ENCODE measurements at regions not wholly inside any gene's neighbourhood (a gene's known extent, or its start where the extent isn't known, plus 50 kb on each side); places are given as distances from the start of the nearest gene placed in this dataset.
A peak's percentile ranks its signal among the peaks of the same experiment; 100 is the strongest.

DNA sequence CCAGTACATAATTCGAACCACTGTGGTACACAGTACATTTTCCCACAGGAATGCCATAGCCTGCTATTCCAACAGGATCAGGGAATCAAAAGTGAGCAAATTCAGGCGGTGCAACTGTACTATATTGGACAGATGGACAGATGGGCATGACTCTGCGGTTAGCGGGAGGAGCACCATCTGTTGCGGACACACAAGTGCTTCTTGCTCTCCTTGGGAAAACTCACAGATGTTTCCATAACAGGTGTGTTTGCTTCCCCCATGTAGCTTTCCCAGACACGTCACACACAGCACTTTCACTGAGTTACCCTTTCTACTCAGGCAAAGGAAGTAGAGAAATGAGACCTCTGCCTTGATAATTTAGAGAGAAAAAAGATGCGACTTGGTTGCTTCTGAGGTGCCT is 325.1 kb upstream of the THBS1 start:
- WGBS (ENCODE audit: insufficient coverage): 92% methylated on average over 4 of the region's 7 CpGs
- H3K9ac ChIP-seq (ENCODE audit: insufficient read depth, low read length, poor library complexity, severe bottlenecking): no peak overlapping the region
- no peak for DNase-seq
- Mint-ChIP-seq H3K4me1 (peaks cover 4% of the 10 kb centered on the region), H3K36me3 (no peaks in the 10 kb centered on the region), H3K9me3 (peaks cover 0 to 3% (median 2%) of the 10 kb centered on the region in 7 donors), H3K27me3 (ENCODE audit: low read depth in 3 of 3) (peaks cover 6 to 15% (median 6%) of the 10 kb centered on the region in 3 donors), H3K27ac (no peak overlapping the region), H3K4me3 (no peak overlapping the region)
- H3K4me2 ChIP-seq (replicated peaks; ENCODE audit: extremely low read depth, low read length, poor library complexity, severe bottlenecking): no peak overlapping the region
- peaks cover under 1 to 5% of the 10 kb centered on the region in 2 donors for H3K4me1 ChIP-seq (ENCODE audit: control insufficient read depth in 1 of 2, insufficient read depth in 2 of 2, low read length in 2 of 2)
- no peaks in the 10 kb centered on the region for H3K9me3 ChIP-seq (replicated peaks in 1 of 2; ENCODE audit: control insufficient read depth in 1 of 2, insufficient read depth in 1 of 2, low read length in 2 of 2)
- H3K79me2 ChIP-seq (ENCODE audit: insufficient read depth, low read length): no peaks in the 10 kb centered on the region
- H2AFZ ChIP-seq (ENCODE audit: insufficient read depth, low read depth, low read length, poor library complexity, severe bottlenecking): no peak overlapping the region
- peaks cover 5 to 7% of the 10 kb centered on the region in 2 donors for H3K27me3 ChIP-seq (ENCODE audit: control insufficient read depth in 2 of 2, insufficient read depth in 2 of 2, low read length in 2 of 2)
- H3K4me3 ChIP-seq (replicated peaks in 1 of 3; ENCODE audit: low read depth in 2 of 3, low read length in 3 of 3): no peak overlapping the region
- no peak overlapping the region for H3K27ac ChIP-seq (ENCODE audit: low read depth in 1 of 2, low read length in 2 of 2)
- no peaks in the 10 kb centered on the region for H4K20me1 ChIP-seq (ENCODE audit: insufficient read depth, low read length)
- intact Hi-C loops (cut with micrococcal nuclease): no loop called here
- TF ChIP-seq, protein P1, sequence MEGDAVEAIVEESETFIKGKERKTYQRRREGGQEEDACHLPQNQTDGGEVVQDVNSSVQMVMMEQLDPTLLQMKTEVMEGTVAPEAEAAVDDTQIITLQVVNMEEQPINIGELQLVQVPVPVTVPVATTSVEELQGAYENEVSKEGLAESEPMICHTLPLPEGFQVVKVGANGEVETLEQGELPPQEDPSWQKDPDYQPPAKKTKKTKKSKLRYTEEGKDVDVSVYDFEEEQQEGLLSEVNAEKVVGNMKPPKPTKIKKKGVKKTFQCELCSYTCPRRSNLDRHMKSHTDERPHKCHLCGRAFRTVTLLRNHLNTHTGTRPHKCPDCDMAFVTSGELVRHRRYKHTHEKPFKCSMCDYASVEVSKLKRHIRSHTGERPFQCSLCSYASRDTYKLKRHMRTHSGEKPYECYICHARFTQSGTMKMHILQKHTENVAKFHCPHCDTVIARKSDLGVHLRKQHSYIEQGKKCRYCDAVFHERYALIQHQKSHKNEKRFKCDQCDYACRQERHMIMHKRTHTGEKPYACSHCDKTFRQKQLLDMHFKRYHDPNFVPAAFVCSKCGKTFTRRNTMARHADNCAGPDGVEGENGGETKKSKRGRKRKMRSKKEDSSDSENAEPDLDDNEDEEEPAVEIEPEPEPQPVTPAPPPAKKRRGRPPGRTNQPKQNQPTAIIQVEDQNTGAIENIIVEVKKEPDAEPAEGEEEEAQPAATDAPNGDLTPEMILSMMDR (IDR thresholded peaks at IDR 0.05): no peak
- H3K36me3 ChIP-seq (replicated peaks in 1 of 2; ENCODE audit: control insufficient read depth in 1 of 2, insufficient read depth in 2 of 2, low read length in 2 of 2): no peaks in the 10 kb centered on the region

DNA sequence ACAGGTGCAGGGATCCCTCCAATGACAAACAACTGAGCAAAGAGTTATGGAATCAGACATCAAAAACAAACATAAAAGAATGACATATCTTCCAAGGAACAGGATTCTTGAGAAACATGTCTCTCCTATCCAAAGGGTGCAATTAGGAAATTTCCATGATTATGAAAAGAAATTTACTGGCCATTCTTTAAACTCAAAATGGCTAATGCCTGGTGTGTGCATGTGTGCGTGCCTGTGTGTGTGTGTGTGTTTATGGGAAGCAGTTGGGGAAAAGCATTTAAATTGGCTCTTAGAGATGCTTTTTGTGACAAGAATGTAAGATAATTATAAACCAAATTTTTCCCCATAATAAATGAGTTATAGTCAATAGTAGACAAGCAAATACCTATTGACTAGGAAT is 320.5 kb upstream of the THBS1 start:
- Mint-ChIP-seq H3K9me3 (peaks cover 0 to 6% (median 2%) of the 10 kb centered on the region in 7 donors), H3K4me1 (peaks cover 27% of the 10 kb centered on the region), H3K4me3 (peak overlapping the region in 1 of 2 donors; percentile 64), H3K27me3 (ENCODE audit: low read depth in 3 of 3) (peaks cover 4 to 20% (median 8%) of the 10 kb centered on the region in 3 donors), H3K27ac (peak overlapping the region in 2 of 7 donors; percentile 28 to 62), H3K36me3 (peaks cover 2 to 3% of the 10 kb centered on the region in 2 donors)
- Histone ChIP-seq H4K20me1 (ENCODE audit: insufficient read depth, low read length) (no peaks in the 10 kb centered on the region), H3K9ac (ENCODE audit: insufficient read depth, low read length, poor library complexity, severe bottlenecking) (no peak overlapping the region), H3K36me3 (replicated peaks in 1 of 2; ENCODE audit: control insufficient read depth in 1 of 2, insufficient read depth in 2 of 2, low read length in 2 of 2) (no peaks in the 10 kb centered on the region), H2AFZ (ENCODE audit: insufficient read depth, low read depth, low read length, poor library complexity, severe bottlenecking) (no peak overlapping the region), H3K79me2 (ENCODE audit: insufficient read depth, low read length) (no peaks in the 10 kb centered on the region), H3K27ac (ENCODE audit: low read depth in 1 of 2, low read length in 2 of 2) (no peak overlapping the region), H3K27me3 (ENCODE audit: control insufficient read depth in 2 of 2, insufficient read depth in 2 of 2, low read length in 2 of 2) (peaks cover 7 to 9% of the 10 kb centered on the region in 2 donors), H3K4me1 (ENCODE audit: control insufficient read depth in 1 of 2, insufficient read depth in 2 of 2, low read length in 2 of 2) (peaks cover 15 to 18% of the 10 kb centered on the region in 2 donors), H3K4me2 (replicated peaks; ENCODE audit: extremely low read depth, low read length, poor library complexity, severe bottlenecking) (no peak overlapping the region), H3K9me3 (replicated peaks in 1 of 2; ENCODE audit: control insufficient read depth in 1 of 2, insufficient read depth in 1 of 2, low read length in 2 of 2) (no peaks in the 10 kb centered on the region), H3K4me3 (replicated peaks in 1 of 3; ENCODE audit: low read depth in 2 of 3, low read length in 3 of 3) (no peak overlapping the region)
- intact Hi-C loops (cut with micrococcal nuclease): loop anchor here (5.0 to 10.0 kb wide), 2 partner anchors 64 to 67 kb away; no protein-coding TSS in a partner anchor
- TF ChIP-seq, protein P1 (IDR thresholded peaks at IDR 0.05): no peak
- peak in 1 of 3 donors; percentile 12 for DNase-seq
- WGBS (ENCODE audit: insufficient coverage): no CpG with 5 or more reads among the region's 1 CpG
